NCI-H748 (cell line): ENCODE measurements at regions not wholly inside any gene's neighbourhood (a gene's known extent, or its start where the extent isn't known, plus 50 kb on each side); places are given as distances from the start of the nearest gene placed in this dataset.
A peak's percentile ranks its signal among the peaks of the same experiment; 100 is the strongest.

ENCODE experiments used
- DNase-seq: peaks from one replicate; lab custom pipeline; 2025; ENCODE audit not compliant: unreplicated experiment; lab: John Stamatoyannopoulos, UW

DNA sequence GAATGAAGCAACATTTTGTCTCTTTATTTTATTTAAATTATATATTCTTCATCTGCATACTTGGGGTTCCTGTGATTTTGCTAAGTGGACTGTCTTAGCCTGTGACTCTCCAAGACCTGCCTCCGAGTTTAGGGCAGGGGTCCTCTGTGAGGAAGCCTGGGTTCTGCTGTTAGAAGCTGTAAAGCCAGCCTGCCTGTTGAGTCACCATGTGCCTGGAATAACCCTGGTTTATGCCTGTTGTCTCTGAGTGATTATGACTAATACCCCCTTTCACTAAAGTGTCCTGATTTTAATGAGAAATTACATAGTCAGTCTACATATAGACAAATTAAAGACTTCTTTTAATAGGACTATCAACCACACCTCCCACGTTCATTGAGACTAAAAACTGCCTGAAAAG lies 369.1 kb downstream of the ZNF521 start:
- no peak for DNase-seq

- no peak for DNase-seq
These were observed 368.3 kb downstream of the ZNF521 start for GRCh38 chr18:24983566-24984139.

DNA sequence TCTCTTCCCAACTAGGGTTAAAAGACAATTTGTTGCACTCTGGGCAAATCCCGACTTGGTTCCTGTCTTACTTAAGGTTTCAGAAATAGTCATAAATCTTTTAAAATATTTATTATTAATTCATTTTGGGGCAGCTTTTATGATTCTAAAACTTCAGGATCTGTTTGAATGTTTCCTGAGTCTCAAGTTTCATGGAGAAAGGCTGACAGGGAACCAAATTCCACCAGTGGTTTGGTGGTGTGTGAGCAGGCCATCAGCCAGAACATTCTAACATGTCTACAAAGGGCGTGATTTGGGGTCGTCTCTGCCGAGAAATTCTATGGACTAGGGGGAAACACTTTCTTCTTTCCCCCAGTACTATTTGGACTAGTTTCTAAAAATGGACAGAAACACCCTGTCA lies 366.4 kb downstream of the ZNF521 start:
- DNase-seq, result no peak

DNA sequence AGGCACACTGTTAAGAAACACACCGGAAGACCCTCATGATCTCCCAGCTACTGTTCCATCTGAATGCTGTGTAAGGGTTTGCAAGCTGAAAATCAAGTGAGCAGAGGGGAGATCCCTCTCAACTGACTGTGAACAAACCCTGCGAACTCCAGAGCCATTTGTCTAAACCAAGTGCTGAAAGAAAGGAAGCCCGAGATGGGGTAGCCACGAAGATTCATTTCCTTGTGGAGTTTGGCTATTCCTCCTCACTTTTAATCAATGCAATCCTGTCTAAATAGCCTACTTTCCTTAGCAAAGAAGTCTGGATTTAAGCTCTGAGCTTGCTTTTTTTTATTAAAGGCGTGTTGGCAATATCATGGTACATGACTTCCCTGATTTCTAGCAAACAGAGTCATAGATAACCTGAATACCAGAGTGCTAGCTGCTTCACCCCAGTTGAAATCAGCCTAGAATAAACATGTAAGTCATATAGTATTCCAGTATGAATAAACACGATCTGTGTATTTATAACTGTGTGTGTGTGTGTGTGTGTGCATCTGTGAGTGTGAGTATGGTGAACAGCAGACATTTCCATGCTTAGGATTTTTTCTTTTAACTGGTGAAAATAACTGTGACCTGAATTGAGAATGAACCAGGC lies 365.2 kb downstream of the ZNF521 start:
- no peak for DNase-seq

DNA sequence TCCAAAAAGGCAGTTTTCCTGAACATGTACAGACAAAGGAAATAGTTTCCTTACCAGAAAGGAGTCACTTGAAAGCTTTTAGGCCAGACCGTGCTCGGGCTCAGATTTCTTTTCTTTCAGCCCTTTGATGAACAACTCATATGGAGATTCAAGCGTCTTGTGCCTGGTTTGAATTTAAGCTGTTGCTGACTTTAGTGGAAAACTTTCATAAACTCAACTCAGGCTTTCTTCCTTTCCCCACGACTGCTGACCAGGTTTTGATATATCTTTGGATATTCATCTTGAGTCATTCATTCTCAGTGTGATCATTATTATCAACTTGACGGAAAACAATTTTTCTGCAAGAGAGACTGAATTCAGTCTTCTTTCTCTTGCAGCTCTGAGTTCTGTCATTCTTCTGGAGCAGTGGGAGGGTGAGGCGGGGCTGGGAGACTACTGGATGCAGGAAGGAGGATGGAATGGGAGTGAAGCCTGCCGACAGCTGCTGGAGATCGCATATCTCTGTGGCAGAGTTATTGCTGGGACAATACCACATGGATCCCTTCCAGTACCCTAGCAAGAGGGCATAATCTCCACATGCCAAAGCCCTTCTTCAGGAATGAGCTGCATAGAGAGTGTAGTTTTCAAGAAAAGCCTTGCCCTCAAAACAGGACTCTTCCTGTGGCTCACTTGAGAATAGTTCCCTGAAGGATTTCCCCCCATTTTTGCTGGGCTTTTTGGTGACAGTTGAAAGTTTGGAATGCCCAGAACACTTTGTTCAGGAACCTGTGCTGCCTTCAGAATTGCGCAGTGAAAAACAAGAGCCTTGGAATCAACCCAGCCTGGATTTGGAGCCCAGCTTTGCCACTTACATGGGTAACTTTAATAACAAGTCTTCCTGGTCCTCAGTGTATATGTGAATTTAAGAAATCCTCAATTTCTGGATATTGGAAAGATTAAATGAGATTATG lies 364.4 kb downstream of the ZNF521 start:
- no peak for DNase-seq

DNA sequence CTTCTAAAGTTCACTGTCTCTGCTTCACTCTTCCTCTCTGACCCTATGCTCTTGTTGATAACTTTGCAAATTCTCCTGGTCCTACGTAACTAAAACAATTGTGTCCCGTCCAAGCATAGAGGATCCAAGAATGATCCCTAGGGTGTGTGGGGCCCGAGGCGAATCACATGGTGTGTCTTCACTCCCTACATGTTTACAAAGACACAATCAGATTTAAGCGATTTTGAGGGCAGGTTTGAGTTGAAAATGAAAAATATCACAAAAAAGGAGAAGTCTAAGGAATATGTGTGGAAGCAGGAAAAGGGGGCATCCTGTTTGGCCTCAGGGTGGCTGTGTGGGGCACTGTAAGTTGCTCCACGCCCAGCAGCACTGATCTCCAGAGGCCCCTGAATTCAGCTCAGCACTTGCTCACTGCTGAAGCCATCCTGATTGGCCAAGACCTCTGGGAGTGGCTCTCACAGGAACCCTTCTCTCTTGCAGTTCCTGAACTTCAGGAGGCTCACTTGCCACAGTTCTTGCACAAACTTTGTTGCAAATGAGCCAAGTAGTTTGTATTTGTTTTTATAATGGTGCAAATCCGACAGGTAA lies 363.6 kb downstream of the ZNF521 start:
- no peak for DNase-seq

- DNase-seq, result peak; percentile 43
These were observed 362.0 kb downstream of the ZNF521 start for GRCh38 chr18:24989760-24990593.

DNA sequence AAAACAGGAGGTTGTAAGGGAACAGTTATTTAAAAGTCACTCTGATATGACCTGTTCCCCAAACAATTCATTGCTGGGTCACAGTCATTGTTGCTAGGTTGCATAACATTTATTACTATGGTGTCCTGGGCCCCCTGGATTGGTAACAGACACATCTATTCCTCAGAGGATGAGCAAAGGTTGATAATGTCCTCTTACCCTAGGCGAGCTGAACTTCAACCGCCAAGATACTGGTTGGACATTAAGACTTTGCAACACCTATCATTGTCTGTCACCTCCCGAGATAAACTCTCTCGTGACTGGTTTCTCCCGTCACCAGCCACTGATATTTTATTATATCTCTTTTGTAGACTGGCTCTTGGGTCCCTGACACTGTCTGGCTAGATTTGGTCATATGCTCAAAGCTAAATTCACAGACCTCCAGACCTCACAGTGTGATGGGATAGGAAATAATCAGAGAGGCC lies 361.3 kb downstream of the ZNF521 start:
- DNase-seq, result no peak

DNA sequence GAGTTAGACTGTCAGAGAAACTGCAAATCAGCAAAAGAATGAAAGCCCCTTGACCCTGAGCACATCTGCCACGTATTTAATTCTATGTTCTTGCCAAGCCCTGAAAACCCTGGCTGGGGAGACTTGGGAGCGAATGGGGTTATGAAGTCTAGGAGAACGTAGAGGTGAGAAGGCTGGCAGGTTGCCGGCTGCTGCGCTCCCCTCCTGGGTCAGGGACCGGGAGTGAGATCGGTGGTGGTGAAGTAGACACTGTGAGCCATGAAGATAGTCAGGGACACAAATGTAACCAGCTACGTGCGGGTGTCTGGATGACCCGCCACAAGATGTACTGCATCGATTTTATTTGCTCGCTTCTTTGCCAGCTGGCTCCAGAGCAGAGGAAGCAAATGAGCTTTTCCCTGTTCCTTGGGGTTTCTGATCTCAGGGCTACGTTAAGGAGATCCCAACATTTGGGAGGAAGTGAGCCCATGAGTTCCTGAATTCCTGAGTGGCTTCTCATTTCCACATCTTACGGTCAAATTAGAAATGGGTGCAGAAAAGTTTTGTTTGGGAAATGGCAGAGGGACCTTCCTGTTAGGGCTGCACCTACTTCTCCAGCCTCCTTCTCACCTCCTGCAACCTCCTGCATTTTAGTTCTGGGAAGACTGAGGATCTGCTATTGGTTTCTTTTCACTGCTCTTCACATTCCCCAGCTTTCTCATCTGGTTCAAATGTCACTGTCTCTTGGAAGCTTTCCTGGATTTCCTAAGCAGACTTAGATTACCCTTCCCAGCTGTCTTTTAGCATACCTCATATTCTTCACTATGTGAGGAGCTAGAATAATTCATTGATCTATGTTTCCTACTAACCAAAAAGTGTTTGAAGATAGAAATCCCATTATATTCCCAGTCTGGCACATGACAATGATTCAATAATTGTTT lies 360.6 kb downstream of the ZNF521 start:
- no peak for DNase-seq

GRCh38 chr18:24992491-24992890 lies 359.5 kb downstream of the ZNF521 start:
- DNase-seq, result no peak

GRCh38 chr18:24993628-24994027 lies 358.3 kb downstream of the ZNF521 start:
- peak; percentile 23 for DNase-seq

GRCh38 chr18:24995056-24995455 lies 356.9 kb downstream of the ZNF521 start:
- peak; percentile 23 for DNase-seq

DNA sequence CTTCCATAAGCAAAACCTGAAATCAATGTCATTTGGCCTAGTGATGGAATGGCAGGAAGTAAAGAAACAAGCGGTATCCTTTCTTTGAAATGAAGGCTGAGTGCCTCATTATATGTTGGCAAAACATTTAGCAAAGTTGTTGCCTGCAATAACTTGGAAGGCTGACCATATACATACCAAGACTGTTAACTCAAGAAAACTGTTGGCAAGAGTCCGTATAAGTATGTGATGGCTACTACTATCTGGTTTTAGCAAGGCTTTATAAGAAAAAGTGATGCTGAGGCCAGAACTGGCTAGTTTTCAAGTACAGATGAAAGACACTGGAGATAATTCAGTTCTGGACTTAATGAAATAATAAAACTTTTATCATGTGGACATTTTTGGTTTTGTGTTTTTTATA lies 356.2 kb downstream of the ZNF521 start:
- DNase-seq, result no peak

- DNase-seq, result no peak
These were observed 352.2 kb downstream of the ZNF521 start for GRCh38 chr18:24999650-25000267.

- DNase-seq, result no peak
These were observed 350.2 kb downstream of the ZNF521 start for GRCh38 chr18:25001803-25002202.

- no peak for DNase-seq
These were observed 346.2 kb downstream of the ZNF521 start for GRCh38 chr18:25005541-25006403.

DNA sequence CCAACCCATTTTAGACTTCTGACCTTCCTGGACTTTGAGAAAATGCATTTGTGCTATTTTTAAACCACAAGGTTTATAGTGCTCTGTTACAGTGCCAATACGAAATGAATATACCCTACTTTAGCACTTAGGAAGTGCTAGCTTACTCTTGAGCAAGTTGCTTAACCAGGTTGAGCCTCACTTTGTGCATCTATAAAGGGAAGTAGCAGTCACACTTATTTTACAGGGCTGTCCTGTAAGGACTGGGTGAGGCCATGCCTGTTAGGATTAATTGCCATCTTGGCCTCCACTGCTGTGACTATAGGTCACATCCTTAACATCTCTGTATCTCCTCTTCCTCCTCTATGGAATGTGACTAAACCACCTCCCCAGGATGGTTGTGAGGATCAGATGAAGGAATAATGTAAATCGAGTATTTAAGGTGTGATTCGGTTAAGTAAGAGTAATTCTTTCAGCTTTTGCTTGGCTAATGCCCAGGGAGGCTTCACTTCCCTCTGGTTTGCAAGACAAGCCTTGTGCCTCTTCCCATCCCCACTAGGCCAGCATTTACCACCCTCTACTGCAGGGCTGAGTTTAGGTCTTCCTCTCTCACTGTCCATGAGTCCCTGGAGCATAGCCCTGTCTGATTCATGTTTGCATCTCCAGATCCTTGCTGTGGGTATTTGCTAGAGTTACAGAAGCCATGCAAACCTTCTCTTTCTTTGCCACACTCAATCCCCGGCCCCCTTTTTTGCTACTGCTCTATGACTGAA lies 341.2 kb downstream of the ZNF521 start:
- DNase-seq, result no peak
